ENCODE measurements at regions not wholly inside any gene's neighbourhood (a gene's known extent, or its start where the extent isn't known, plus 50 kb on each side); places are given as distances from the start of the nearest gene placed in this dataset.
"Not testable (repeated sequence)": the region's sequence is repeated elsewhere in the genome, so short reads cannot be mapped to it uniquely, and the experiment has no call there.

GRCh38 chr6:144406796-144407195 is 121.7 kb downstream of the UTRN start:
- CTCF ChIA-PET: no interaction called here
- POLR2A ChIA-PET: no interaction called here
- BruUV-seq (replicated peaks): no TSS peak
- Mint-ChIP-seq H3K9me3 (ENCODE audit: unreplicated experiment) (no peaks in the 10 kb centered on the region), H3K4me1 (ENCODE audit: low read depth, unreplicated experiment) (peaks cover 17% of the 10 kb centered on the region), H3K4me3 (ENCODE audit: unreplicated experiment) (no peak overlapping the region), H3K27me3 (ENCODE audit: insufficient read depth, unreplicated experiment) (no peaks in the 10 kb centered on the region), H3K27ac (ENCODE audit: unreplicated experiment) (peak overlapping the region; percentile 14), H3K36me3 (ENCODE audit: insufficient read depth, unreplicated experiment) (peaks cover 46% of the 10 kb centered on the region)
- H3K4me1 ChIP-seq: peaks cover 5% of the 10 kb centered on the region
- no peak for TF ChIP-seq CTCF (IDR thresholded peaks at IDR 0.05; ENCODE audit: insufficient read depth in 1 of 2, low read depth in 1 of 2, low read length in 1 of 2, severe bottlenecking in 1 of 2, unreplicated experiment in 1 of 2)
- H3K4me3 ChIP-seq (ENCODE audit: low read depth, low read length): no peak overlapping the region
- no peak for DNase-seq
- intact Hi-C loops (cut with micrococcal nuclease; ENCODE audit: unreplicated experiment): no loop called here
- no peaks in the 10 kb centered on the region for H3K9me3 ChIP-seq
- no peaks in the 10 kb centered on the region for H3K36me3 ChIP-seq (ENCODE audit: control insufficient read depth, insufficient read depth, low read length)
- H3K27me3 ChIP-seq (replicated peaks; ENCODE audit: control insufficient read depth, insufficient read depth, low read length): no peaks in the 10 kb centered on the region

- BruUV-seq (replicated peaks): no TSS peak
- intact Hi-C loops (cut with micrococcal nuclease; ENCODE audit: unreplicated experiment): no loop called here
- Histone ChIP-seq H3K4me1 (peaks cover 5% of the 10 kb centered on the region), H3K36me3 (ENCODE audit: control insufficient read depth, insufficient read depth, low read length) (no peaks in the 10 kb centered on the region), H3K4me3 (ENCODE audit: low read depth, low read length) (no peak overlapping the region), H3K27me3 (replicated peaks; ENCODE audit: control insufficient read depth, insufficient read depth, low read length) (no peaks in the 10 kb centered on the region), H3K9me3 (no peaks in the 10 kb centered on the region)
- no peak for TF ChIP-seq CTCF (IDR thresholded peaks at IDR 0.05; ENCODE audit: insufficient read depth in 1 of 2, low read depth in 1 of 2, low read length in 1 of 2, severe bottlenecking in 1 of 2, unreplicated experiment in 1 of 2)
- Mint-ChIP-seq H3K4me1 (ENCODE audit: low read depth, unreplicated experiment) (peaks cover 19% of the 10 kb centered on the region), H3K27ac (ENCODE audit: unreplicated experiment) (no peak overlapping the region), H3K36me3 (ENCODE audit: insufficient read depth, unreplicated experiment) (peaks cover 33% of the 10 kb centered on the region), H3K4me3 (ENCODE audit: unreplicated experiment) (no peak overlapping the region), H3K9me3 (ENCODE audit: unreplicated experiment) (no peaks in the 10 kb centered on the region), H3K27me3 (ENCODE audit: insufficient read depth, unreplicated experiment) (no peaks in the 10 kb centered on the region)
- ChIA-PET CTCF (no interaction called here), POLR2A (no interaction called here)
- no peak for DNase-seq
These were observed 123.0 kb downstream of the UTRN start for GRCh38 chr6:144408161-144408560.

GRCh38 chr6:144410059-144410458 is 124.9 kb downstream of the UTRN start:
- Histone ChIP-seq H3K4me1 (peaks cover 11% of the 10 kb centered on the region), H3K36me3 (ENCODE audit: control insufficient read depth, insufficient read depth, low read length) (no peaks in the 10 kb centered on the region), H3K27me3 (replicated peaks; ENCODE audit: control insufficient read depth, insufficient read depth, low read length) (no peaks in the 10 kb centered on the region), H3K4me3 (ENCODE audit: low read depth, low read length) (no peak overlapping the region), H3K9me3 (no peaks in the 10 kb centered on the region)
- Mint-ChIP-seq H3K4me1 (ENCODE audit: low read depth, unreplicated experiment) (peaks cover 24% of the 10 kb centered on the region), H3K27me3 (ENCODE audit: insufficient read depth, unreplicated experiment) (no peaks in the 10 kb centered on the region), H3K9me3 (ENCODE audit: unreplicated experiment) (no peaks in the 10 kb centered on the region), H3K36me3 (ENCODE audit: insufficient read depth, unreplicated experiment) (peaks cover 18% of the 10 kb centered on the region), H3K4me3 (ENCODE audit: unreplicated experiment) (no peak overlapping the region), H3K27ac (ENCODE audit: unreplicated experiment) (no peak overlapping the region)
- intact Hi-C loops (cut with micrococcal nuclease; ENCODE audit: unreplicated experiment): loop anchor here (1.0 to 10.0 kb wide), 2 partner anchors 48 to 195 kb away; no protein-coding TSS in a partner anchor
- ChIA-PET CTCF (no interaction called here), POLR2A (no interaction called here)
- TF ChIP-seq CTCF (IDR thresholded peaks at IDR 0.05; ENCODE audit: insufficient read depth in 1 of 2, low read depth in 1 of 2, low read length in 1 of 2, severe bottlenecking in 1 of 2, unreplicated experiment in 1 of 2): no peak
- no TSS peak for BruUV-seq (replicated peaks)
- DNase-seq: no peak

- H3K4me3 ChIP-seq (ENCODE audit: low read depth, low read length); H3K27me3 ChIP-seq (replicated peaks; ENCODE audit: control insufficient read depth, insufficient read depth, low read length); H3K4me3 Mint-ChIP-seq (ENCODE audit: unreplicated experiment); H3K9me3 ChIP-seq; DNase-seq; H3K27me3 Mint-ChIP-seq (ENCODE audit: insufficient read depth, unreplicated experiment); CTCF ChIA-PET; H3K9me3 Mint-ChIP-seq (ENCODE audit: unreplicated experiment); H3K36me3 ChIP-seq (ENCODE audit: control insufficient read depth, insufficient read depth, low read length); POLR2A ChIA-PET; BruUV-seq (replicated peaks); H3K27ac Mint-ChIP-seq (ENCODE audit: unreplicated experiment): not testable (repeated sequence)
- intact Hi-C loops (cut with micrococcal nuclease; ENCODE audit: unreplicated experiment): loop anchor here (1.0 to 10.0 kb wide), 2 partner anchors 48 to 196 kb away; no protein-coding TSS in a partner anchor
- H3K36me3 Mint-ChIP-seq (ENCODE audit: insufficient read depth, unreplicated experiment): peaks cover 18% of the 10 kb centered on the region
- H3K4me1 ChIP-seq: peaks cover 12% of the 10 kb centered on the region
- H3K4me1 Mint-ChIP-seq (ENCODE audit: low read depth, unreplicated experiment): peaks cover 29% of the 10 kb centered on the region
These were observed 125.4 kb downstream of the UTRN start for GRCh38 chr6:144410574-144410973.
